ENCODE measurements at regions not wholly inside any gene's neighbourhood (a gene's known extent, or its start where the extent isn't known, plus 50 kb on each side); places are given as distances from the start of the nearest gene placed in this dataset.

- no peaks in the 10 kb centered on the region for H3K27me3 ChIP-seq (ENCODE audit: control insufficient read depth in 1 of 2, insufficient read depth in 2 of 2, low read length in 1 of 2)
- intact Hi-C loops (cut with DNase I), result no loop called here
- no peak overlapping the region for H3K27ac ChIP-seq (ENCODE audit: low read depth in 1 of 2, low read length in 2 of 2)
- H3K9me3 ChIP-seq (ENCODE audit: control insufficient read depth, low read length), result no peaks in the 10 kb centered on the region
- no peak for ATAC-seq (ENCODE audit: low FRiP score)
- DNase-seq, result no peak
- H3K4me1 ChIP-seq (ENCODE audit: control insufficient read depth in 1 of 2, insufficient read depth in 2 of 2, low read length in 2 of 2), result peaks cover 0 to under 1% of the 10 kb centered on the region in 2 donors
- H3K4me3 ChIP-seq (ENCODE audit: low read length in 2 of 2), result no peak overlapping the region
- H3K36me3 ChIP-seq (ENCODE audit: control insufficient read depth in 1 of 2, insufficient read depth in 2 of 2, low read length in 1 of 2), result no peaks in the 10 kb centered on the region
- whole genome bisulfite sequencing, 2 donors, result 84 to 88% methylated on average over 8 of the region's 8 CpGs
Measured at GRCh38 chr17:72343911-72344310, 223.1 kb downstream of the SOX9 start.

DNA sequence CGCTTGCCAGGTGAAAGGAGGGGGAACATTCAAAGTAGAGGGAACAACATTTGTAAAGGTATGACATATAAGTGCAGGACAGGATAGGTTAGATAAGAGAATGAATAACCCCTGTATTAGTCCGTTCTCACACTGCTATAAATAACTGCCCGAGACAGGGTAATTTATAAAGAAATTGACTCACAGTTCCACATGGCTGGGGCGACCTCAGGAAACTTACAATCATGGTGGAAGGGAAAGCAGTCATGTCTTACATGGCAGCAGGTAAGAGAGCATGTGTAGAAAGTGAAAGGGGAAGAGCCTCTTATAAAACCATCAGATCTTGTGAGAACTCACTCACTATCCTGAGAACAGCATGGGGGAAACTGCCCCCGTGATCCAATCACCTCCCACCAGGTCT lies 223.8 kb downstream of the SOX9 start:
- Histone ChIP-seq H3K9me3 (ENCODE audit: control insufficient read depth, low read length) (no peaks in the 10 kb centered on the region), H3K4me1 (ENCODE audit: control insufficient read depth in 1 of 2, insufficient read depth in 2 of 2, low read length in 2 of 2) (no peaks in the 10 kb centered on the region), H3K4me3 (ENCODE audit: low read length in 2 of 2) (no peak overlapping the region), H3K27me3 (ENCODE audit: control insufficient read depth in 1 of 2, insufficient read depth in 2 of 2, low read length in 1 of 2) (no peaks in the 10 kb centered on the region), H3K36me3 (ENCODE audit: control insufficient read depth in 1 of 2, insufficient read depth in 2 of 2, low read length in 1 of 2) (no peaks in the 10 kb centered on the region), H3K27ac (ENCODE audit: low read depth in 1 of 2, low read length in 2 of 2) (no peak overlapping the region)
- ATAC-seq (ENCODE audit: low FRiP score), result no peak
- DNase-seq, result no peak
- intact Hi-C loops (cut with DNase I), result no loop called here
- WGBS, 2 donors, result 81 to 92% methylated on average over 5 of the region's 5 CpGs

GRCh38 chr17:72345088-72345487 lies 224.3 kb downstream of the SOX9 start:
- no peak for DNase-seq
- Histone ChIP-seq H3K27me3 (ENCODE audit: control insufficient read depth in 1 of 2, insufficient read depth in 2 of 2, low read length in 1 of 2) (no peaks in the 10 kb centered on the region), H3K4me1 (ENCODE audit: control insufficient read depth in 1 of 2, insufficient read depth in 2 of 2, low read length in 2 of 2) (no peaks in the 10 kb centered on the region), H3K4me3 (ENCODE audit: low read length in 2 of 2) (no peak overlapping the region), H3K27ac (ENCODE audit: low read depth in 1 of 2, low read length in 2 of 2) (no peak overlapping the region), H3K36me3 (ENCODE audit: control insufficient read depth in 1 of 2, insufficient read depth in 2 of 2, low read length in 1 of 2) (no peaks in the 10 kb centered on the region), H3K9me3 (ENCODE audit: control insufficient read depth, low read length) (no peaks in the 10 kb centered on the region)
- intact Hi-C loops (cut with DNase I), result no loop called here
- ATAC-seq (ENCODE audit: low FRiP score), result no peak
- WGBS, 2 donors, result 95% methylated on average over 3 of the region's 3 CpGs

- Histone ChIP-seq H3K4me3 (ENCODE audit: low read length in 2 of 2) (no peak overlapping the region), H3K36me3 (ENCODE audit: control insufficient read depth in 1 of 2, insufficient read depth in 2 of 2, low read length in 1 of 2) (no peaks in the 10 kb centered on the region), H3K27ac (ENCODE audit: low read depth in 1 of 2, low read length in 2 of 2) (no peak overlapping the region), H3K4me1 (ENCODE audit: control insufficient read depth in 1 of 2, insufficient read depth in 2 of 2, low read length in 2 of 2) (no peaks in the 10 kb centered on the region), H3K27me3 (ENCODE audit: control insufficient read depth in 1 of 2, insufficient read depth in 2 of 2, low read length in 1 of 2) (no peaks in the 10 kb centered on the region), H3K9me3 (ENCODE audit: control insufficient read depth, low read length) (no peaks in the 10 kb centered on the region)
- no peak for DNase-seq
- 93% methylated on average over 5 of the region's 5 CpGs for WGBS, 2 donors
- ATAC-seq (ENCODE audit: low FRiP score), result no peak
- intact Hi-C loops (cut with DNase I), result no loop called here
Measured at GRCh38 chr17:72345536-72345935, 224.7 kb downstream of the SOX9 start.

DNA sequence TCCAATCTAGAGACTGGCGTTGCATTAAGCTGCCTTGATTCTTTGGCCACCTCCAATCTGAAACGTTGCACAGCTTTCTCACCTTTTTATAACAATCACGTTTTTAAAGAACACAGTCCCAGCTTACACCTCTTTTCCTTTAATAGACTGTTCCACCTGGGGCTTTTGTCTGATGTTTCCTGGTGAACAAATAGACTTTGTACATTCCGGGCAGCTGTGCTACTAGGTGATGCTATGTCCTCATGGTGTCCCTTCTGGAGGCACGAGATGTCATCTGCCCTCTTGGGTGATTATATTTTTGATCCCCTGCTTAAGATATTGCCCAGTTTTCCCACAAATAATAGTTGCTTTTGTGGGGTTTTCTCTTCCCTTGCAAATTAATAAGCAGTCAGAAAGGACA lies 225.5 kb downstream of the SOX9 start:
- Histone ChIP-seq H3K4me1 (ENCODE audit: control insufficient read depth in 1 of 2, insufficient read depth in 2 of 2, low read length in 2 of 2) (no peaks in the 10 kb centered on the region), H3K27ac (ENCODE audit: low read depth in 1 of 2, low read length in 2 of 2) (no peak overlapping the region), H3K27me3 (ENCODE audit: control insufficient read depth in 1 of 2, insufficient read depth in 2 of 2, low read length in 1 of 2) (no peaks in the 10 kb centered on the region), H3K4me3 (ENCODE audit: low read length in 2 of 2) (no peak overlapping the region), H3K36me3 (ENCODE audit: control insufficient read depth in 1 of 2, insufficient read depth in 2 of 2, low read length in 1 of 2) (no peaks in the 10 kb centered on the region), H3K9me3 (ENCODE audit: control insufficient read depth, low read length) (no peaks in the 10 kb centered on the region)
- DNase-seq (no peak), ATAC-seq (ENCODE audit: low FRiP score) (no peak)
- 84 to 85% methylated on average over 5 of the region's 5 CpGs for WGBS, 2 donors
- intact Hi-C loops (cut with DNase I), result no loop called here

GRCh38 chr17:72349011-72349410 lies 228.2 kb downstream of the SOX9 start:
- intact Hi-C loops (cut with DNase I), result no loop called here
- Histone ChIP-seq H3K36me3 (ENCODE audit: control insufficient read depth in 1 of 2, insufficient read depth in 2 of 2, low read length in 1 of 2) (no peaks in the 10 kb centered on the region), H3K27ac (ENCODE audit: low read depth in 1 of 2, low read length in 2 of 2) (no peak overlapping the region), H3K27me3 (ENCODE audit: control insufficient read depth in 1 of 2, insufficient read depth in 2 of 2, low read length in 1 of 2) (no peaks in the 10 kb centered on the region), H3K9me3 (ENCODE audit: control insufficient read depth, low read length) (no peaks in the 10 kb centered on the region), H3K4me1 (ENCODE audit: control insufficient read depth in 1 of 2, insufficient read depth in 2 of 2, low read length in 2 of 2) (no peaks in the 10 kb centered on the region), H3K4me3 (ENCODE audit: low read length in 2 of 2) (no peak overlapping the region)
- no peak for DNase-seq
- WGBS, 2 donors, result 73 to 85% methylated on average over 4 of the region's 4 CpGs
- no peak for ATAC-seq (ENCODE audit: low FRiP score)

- no peaks in the 10 kb centered on the region for H3K36me3 ChIP-seq (ENCODE audit: control insufficient read depth in 1 of 2, insufficient read depth in 2 of 2, low read length in 1 of 2)
- H3K27me3 ChIP-seq (ENCODE audit: control insufficient read depth in 1 of 2, insufficient read depth in 2 of 2, low read length in 1 of 2), result no peaks in the 10 kb centered on the region
- intact Hi-C loops (cut with DNase I), result no loop called here
- no peaks in the 10 kb centered on the region for H3K9me3 ChIP-seq (ENCODE audit: control insufficient read depth, low read length)
- ATAC-seq (ENCODE audit: low FRiP score) (no peak), DNase-seq (no peak)
- 63 to 72% methylated on average over 13 of the region's 13 CpGs for WGBS, 2 donors
- H3K4me1 ChIP-seq (ENCODE audit: control insufficient read depth in 1 of 2, insufficient read depth in 2 of 2, low read length in 2 of 2), result no peaks in the 10 kb centered on the region
- no peak overlapping the region for H3K4me3 ChIP-seq (ENCODE audit: low read length in 2 of 2)
- H3K27ac ChIP-seq (ENCODE audit: low read depth in 1 of 2, low read length in 2 of 2), result no peak overlapping the region
Measured at GRCh38 chr17:72349491-72349995, 228.7 kb downstream of the SOX9 start.

GRCh38 chr17:72350073-72350472 lies 229.3 kb downstream of the SOX9 start:
- DNase-seq (no peak), ATAC-seq (ENCODE audit: low FRiP score) (no peak)
- WGBS, 2 donors, result 95 to 97% methylated on average over 3 of the region's 3 CpGs
- Histone ChIP-seq H3K27me3 (ENCODE audit: control insufficient read depth in 1 of 2, insufficient read depth in 2 of 2, low read length in 1 of 2) (no peaks in the 10 kb centered on the region), H3K4me1 (ENCODE audit: control insufficient read depth in 1 of 2, insufficient read depth in 2 of 2, low read length in 2 of 2) (no peaks in the 10 kb centered on the region), H3K4me3 (ENCODE audit: low read length in 2 of 2) (no peak overlapping the region), H3K9me3 (ENCODE audit: control insufficient read depth, low read length) (no peaks in the 10 kb centered on the region), H3K27ac (ENCODE audit: low read depth in 1 of 2, low read length in 2 of 2) (no peak overlapping the region), H3K36me3 (ENCODE audit: control insufficient read depth in 1 of 2, insufficient read depth in 2 of 2, low read length in 1 of 2) (no peaks in the 10 kb centered on the region)
- intact Hi-C loops (cut with DNase I), result no loop called here

- H3K4me1 ChIP-seq (ENCODE audit: control insufficient read depth in 1 of 2, insufficient read depth in 2 of 2, low read length in 2 of 2), result no peaks in the 10 kb centered on the region
- H3K36me3 ChIP-seq (ENCODE audit: control insufficient read depth in 1 of 2, insufficient read depth in 2 of 2, low read length in 1 of 2), result no peaks in the 10 kb centered on the region
- no peak overlapping the region for H3K27ac ChIP-seq (ENCODE audit: low read depth in 1 of 2, low read length in 2 of 2)
- H3K27me3 ChIP-seq (ENCODE audit: control insufficient read depth in 1 of 2, insufficient read depth in 2 of 2, low read length in 1 of 2), result no peaks in the 10 kb centered on the region
- no peaks in the 10 kb centered on the region for H3K9me3 ChIP-seq (ENCODE audit: control insufficient read depth, low read length)
- no peak overlapping the region for H3K4me3 ChIP-seq (ENCODE audit: low read length in 2 of 2)
- ATAC-seq (ENCODE audit: low FRiP score) (no peak), DNase-seq (no peak)
- intact Hi-C loops (cut with DNase I), result no loop called here
- WGBS, 2 donors, result 94 to 97% methylated on average over 6 of the region's 6 CpGs
Measured at GRCh38 chr17:72351365-72351764, 230.5 kb downstream of the SOX9 start.
